Esophagus (tissue), 2 donors: ENCODE measurements at regions not wholly inside any gene's neighbourhood (a gene's known extent, or its start where the extent isn't known, plus 50 kb on each side); places are given as distances from the start of the nearest gene placed in this dataset.

Experiments
- H3K27ac ChIP-seq, 2 donors: one replicate each; pipeline ENCODE4 v1.5.1; 2013; ENCODE audit warnings: low read depth in 2 of 2, mild to moderate bottlenecking in 2 of 2, inconsistent platforms in 1 of 2, low read length in 1 of 2, moderate library complexity in 1 of 2
- H3K27me3 ChIP-seq, 2 donors: one replicate each; pipeline ENCODE4 v1.6.1; 2013; ENCODE audit warnings: low read length in 2 of 2, control low read depth in 1 of 2, mild to moderate bottlenecking in 1 of 2; ENCODE audit not compliant: insufficient read depth in 2 of 2, control insufficient read depth in 1 of 2
- H3K36me3 ChIP-seq, 2 donors: one replicate each; pipeline ENCODE4 v1.6.1; 2013; ENCODE audit warnings: low read length in 1 of 2; ENCODE audit not compliant: control insufficient read depth in 2 of 2, insufficient read depth in 2 of 2
- H3K4me1 ChIP-seq, 2 donors: one replicate each; pipeline ENCODE4 v1.6.1; 2013; ENCODE audit warnings: low read length in 1 of 2; ENCODE audit not compliant: control insufficient read depth in 2 of 2, insufficient read depth in 2 of 2
- H3K4me3 ChIP-seq, 2 donors: one replicate each; pipeline ENCODE4 v1.5.1; 2013; ENCODE audit warnings: low read length in 2 of 2, mild to moderate bottlenecking in 2 of 2, low read depth in 1 of 2, moderate library complexity in 1 of 2
- H3K9me3 ChIP-seq, 2 donors: one replicate each; pipeline ENCODE4 v1.6.1; 2013; ENCODE audit warnings: mild to moderate bottlenecking in 2 of 2, low read depth in 1 of 2, low read length in 1 of 2, moderate library complexity in 1 of 2; ENCODE audit not compliant: control insufficient read depth in 2 of 2, insufficient read depth in 1 of 2
- WGBS, 2 donors: extraction: QIAGEN DNeasy Blood & Tissue Kit; methylation state at CpG; one replicate each; pipeline ENCODE4 v1.1.7; 2013; 5-methylcytosine and 5-hydroxymethylcytosine counted together
- donor health status: healthy with polysubstance abuse.
- donor health status: Bipolar disorder and iron deficiency.

- 58 to 63% methylated on average over 7 of the region's 7 CpGs for WGBS, 2 donors
- H3K4me1 ChIP-seq: no peaks in the 10 kb centered on the region
- no peak overlapping the region for H3K4me3 ChIP-seq
- H3K27ac ChIP-seq: no peak overlapping the region
- no peaks in the 10 kb centered on the region for H3K36me3 ChIP-seq
- no peaks in the 10 kb centered on the region for H3K27me3 ChIP-seq
- H3K9me3 ChIP-seq: peaks cover 0 to 2% of the 10 kb centered on the region in 2 donors
These were observed 414.3 kb downstream of the SAMD5 start for GRCh38 chr6:147922799-147923198.

- WGBS, 2 donors: 91 to 93% methylated on average over 1 of the region's 1 CpG
These were observed 416.1 kb downstream of the SAMD5 start for GRCh38 chr6:147924598-147924997.

GRCh38 chr6:147925826-147926225, 416.8 kb upstream of the SASH1 start:
- Histone ChIP-seq H3K4me1 (no peaks in the 10 kb centered on the region), H3K27ac (no peak overlapping the region), H3K36me3 (no peaks in the 10 kb centered on the region), H3K27me3 (no peaks in the 10 kb centered on the region), H3K9me3 (peaks cover 0 to 2% of the 10 kb centered on the region in 2 donors), H3K4me3 (no peak overlapping the region)
- WGBS, 2 donors: 79 to 87% methylated on average over 1 of the region's 1 CpG

More at GRCh38 chr6:147924598-147924997, 416.1 kb downstream of the SAMD5 start:
- Histone ChIP-seq H3K27me3 (no peaks in the 10 kb centered on the region), H3K9me3 (peaks cover 0 to 2% of the 10 kb centered on the region in 2 donors), H3K27ac (no peak overlapping the region), H3K4me1 (no peaks in the 10 kb centered on the region), H3K36me3 (no peaks in the 10 kb centered on the region), H3K4me3 (no peak overlapping the region)

- Histone ChIP-seq H3K27me3 (no peaks in the 10 kb centered on the region), H3K9me3 (no peaks in the 10 kb centered on the region), H3K36me3 (no peaks in the 10 kb centered on the region), H3K27ac (no peak overlapping the region), H3K4me3 (no peak overlapping the region), H3K4me1 (no peaks in the 10 kb centered on the region)
- 57 to 74% methylated on average over 4 of the region's 4 CpGs for WGBS, 2 donors
These were observed 411.9 kb upstream of the SASH1 start for GRCh38 chr6:147930745-147931144.

GRCh38 chr6:147933224-147933623, 409.4 kb upstream of the SASH1 start:
- H3K36me3 ChIP-seq: no peaks in the 10 kb centered on the region
- no peaks in the 10 kb centered on the region for H3K4me1 ChIP-seq
- 7 to 21% methylated on average over 1 of the region's 1 CpG for WGBS, 2 donors
- H3K27ac ChIP-seq: no peak overlapping the region
- H3K27me3 ChIP-seq: no peaks in the 10 kb centered on the region
- no peak overlapping the region for H3K4me3 ChIP-seq
- no peaks in the 10 kb centered on the region for H3K9me3 ChIP-seq

GRCh38 chr6:147935656-147936055, 407.0 kb upstream of the SASH1 start:
- Histone ChIP-seq H3K9me3 (no peaks in the 10 kb centered on the region), H3K27me3 (no peaks in the 10 kb centered on the region), H3K4me3 (no peak overlapping the region), H3K4me1 (no peaks in the 10 kb centered on the region), H3K36me3 (no peaks in the 10 kb centered on the region), H3K27ac (no peak overlapping the region)

- Histone ChIP-seq H3K36me3 (no peaks in the 10 kb centered on the region), H3K4me1 (no peaks in the 10 kb centered on the region), H3K9me3 (no peaks in the 10 kb centered on the region), H3K27me3 (no peaks in the 10 kb centered on the region), H3K27ac (no peak overlapping the region), H3K4me3 (no peak overlapping the region)
- WGBS, 2 donors: 57 to 70% methylated on average over 2 of the region's 2 CpGs
These were observed 405.8 kb upstream of the SASH1 start for GRCh38 chr6:147936703-147937470.

GRCh38 chr6:147941143-147941542, 401.5 kb upstream of the SASH1 start:
- H3K27ac ChIP-seq: no peak overlapping the region
- H3K4me3 ChIP-seq: no peak overlapping the region
- no peaks in the 10 kb centered on the region for H3K4me1 ChIP-seq
- H3K27me3 ChIP-seq: no peaks in the 10 kb centered on the region
- H3K9me3 ChIP-seq: no peaks in the 10 kb centered on the region
- 37 to 50% methylated on average over 4 of the region's 4 CpGs for WGBS, 2 donors
- no peaks in the 10 kb centered on the region for H3K36me3 ChIP-seq

GRCh38 chr6:147942363-147942762, 400.3 kb upstream of the SASH1 start:
- Histone ChIP-seq H3K4me3 (no peak overlapping the region), H3K27me3 (no peaks in the 10 kb centered on the region), H3K9me3 (no peaks in the 10 kb centered on the region), H3K4me1 (no peaks in the 10 kb centered on the region), H3K36me3 (no peaks in the 10 kb centered on the region), H3K27ac (no peak overlapping the region)
- 48 to 69% methylated on average over 3 of the region's 3 CpGs for whole genome bisulfite sequencing, 2 donors

- 93 to 95% methylated on average over 5 of the region's 5 CpGs for WGBS, 2 donors
These were observed 398.5 kb upstream of the SASH1 start for GRCh38 chr6:147944122-147944521.

More at GRCh38 chr6:147944122-147944521, 398.5 kb upstream of the SASH1 start:
- Histone ChIP-seq H3K27ac (no peak overlapping the region), H3K36me3 (no peaks in the 10 kb centered on the region), H3K4me1 (no peaks in the 10 kb centered on the region), H3K27me3 (no peaks in the 10 kb centered on the region), H3K9me3 (no peaks in the 10 kb centered on the region), H3K4me3 (no peak overlapping the region)
